Activated CD8-positive, alpha-beta memory T cell treated with anti-CD3 and anti-CD28 coated beads for 36 hours (primary cell): ENCODE measurements at regions not wholly inside any gene's neighbourhood (a gene's known extent, or its start where the extent isn't known, plus 50 kb on each side); places are given as distances from the start of the nearest gene placed in this dataset.

ENCODE experiments used
- CTCF ChIA-PET: fragments of 350-600 bp; sonication (Branson Sonifier 250); formaldehyde crosslinking; loops from one replicate; lab custom pipeline; 2021; ENCODE audit warnings: antibody characterized with exemption; lab: Charles Lee
- POLR2A ChIA-PET: fragments of 350-600 bp; sonication (Branson Sonifier 250); formaldehyde crosslinking; loops from one replicate; lab custom pipeline; 2021; ENCODE audit warnings: antibody characterized with exemption; lab: Charles Lee

- ChIA-PET CTCF (interaction anchor here (1.4 kb wide), 1 partner anchor 89 kb away, joined by 4 read pairs; no protein-coding TSS in a partner anchor), POLR2A (no interaction called here)
Measured at GRCh38 chr15:94670438-94671034, 439.2 kb downstream of the MCTP2 start.

- POLR2A ChIA-PET: no interaction called here
- CTCF ChIA-PET: interaction anchor here (0.7 kb wide), 1 partner anchor 549 kb away, joined by 4 read pairs; no protein-coding TSS in a partner anchor
Measured at GRCh38 chr15:94671858-94672532, 440.6 kb downstream of the MCTP2 start.

- ChIA-PET POLR2A (no interaction called here), CTCF (no interaction called here)
Measured at GRCh38 chr15:94673801-94674200, 442.4 kb downstream of the MCTP2 start.

GRCh38 chr15:94674296-94674695 lies 442.9 kb downstream of the MCTP2 start:
- POLR2A ChIA-PET: no interaction called here
- CTCF ChIA-PET: interaction anchor here (1.5 kb wide), 1 partner anchor 8 kb away, joined by 3 read pairs; no protein-coding TSS in a partner anchor

GRCh38 chr15:94677202-94677790 lies 445.9 kb downstream of the MCTP2 start:
- POLR2A ChIA-PET: no interaction called here
- CTCF ChIA-PET: no interaction called here

- ChIA-PET POLR2A (no interaction called here), CTCF (no interaction called here)
Measured at GRCh38 chr15:94682171-94682570, 450.8 kb downstream of the MCTP2 start.

GRCh38 chr15:94683902-94684301 lies 452.5 kb downstream of the MCTP2 start:
- POLR2A ChIA-PET: no interaction called here

GRCh38 chr15:94691169-94691568 lies 459.8 kb downstream of the MCTP2 start:
- ChIA-PET CTCF (no interaction called here), POLR2A (no interaction called here)

More at GRCh38 chr15:94683902-94684301, 452.5 kb downstream of the MCTP2 start:
- CTCF ChIA-PET: no interaction called here

GRCh38 chr15:94692710-94693109 lies 461.3 kb downstream of the MCTP2 start:
- POLR2A ChIA-PET: no interaction called here
- CTCF ChIA-PET: no interaction called here

GRCh38 chr15:94700211-94700610 lies 468.9 kb downstream of the MCTP2 start:
- CTCF ChIA-PET: no interaction called here

GRCh38 chr15:94701281-94701985 lies 470.1 kb downstream of the MCTP2 start:
- CTCF ChIA-PET: no interaction called here
- POLR2A ChIA-PET: no interaction called here

More at GRCh38 chr15:94700211-94700610, 468.9 kb downstream of the MCTP2 start:
- POLR2A ChIA-PET: no interaction called here

- POLR2A ChIA-PET: no interaction called here
- CTCF ChIA-PET: no interaction called here
Measured at GRCh38 chr15:94703596-94703995, 472.2 kb downstream of the MCTP2 start.

- ChIA-PET POLR2A (no interaction called here), CTCF (no interaction called here)
Measured at GRCh38 chr15:94704421-94704820, 473.1 kb downstream of the MCTP2 start.

GRCh38 chr15:94704946-94705345 lies 473.6 kb downstream of the MCTP2 start:
- ChIA-PET POLR2A (no interaction called here), CTCF (no interaction called here)

GRCh38 chr15:94709319-94709718 lies 478.0 kb downstream of the MCTP2 start:
- CTCF ChIA-PET: no interaction called here
- POLR2A ChIA-PET: no interaction called here

- POLR2A ChIA-PET: no interaction called here
- CTCF ChIA-PET: no interaction called here
Measured at GRCh38 chr15:94722024-94722636, 490.8 kb downstream of the MCTP2 start.

- POLR2A ChIA-PET: no interaction called here
- CTCF ChIA-PET: no interaction called here
Measured at GRCh38 chr15:94723801-94724200, 492.4 kb downstream of the MCTP2 start.

GRCh38 chr15:94731286-94731685 lies 499.9 kb downstream of the MCTP2 start:
- ChIA-PET CTCF (interaction anchor here (0.6 kb wide), 1 partner anchor 559 kb away, joined by 3 read pairs; no protein-coding TSS in a partner anchor), POLR2A (no interaction called here)

- CTCF ChIA-PET: no interaction called here
- POLR2A ChIA-PET: no interaction called here
Measured at GRCh38 chr15:94734460-94734859, 503.1 kb downstream of the MCTP2 start.

GRCh38 chr15:94736236-94736635 lies 504.9 kb downstream of the MCTP2 start:
- POLR2A ChIA-PET: no interaction called here
- CTCF ChIA-PET: no interaction called here
